COLO668 (cell line): ENCODE measurements at regions not wholly inside any gene's neighbourhood (a gene's known extent, or its start where the extent isn't known, plus 50 kb on each side); places are given as distances from the start of the nearest gene placed in this dataset.

Source experiments
- DNase-seq: peaks from one replicate; lab custom pipeline; 2025; ENCODE audit not compliant: unreplicated experiment; lab: John Stamatoyannopoulos, UW

GRCh38 chr5:6274846-6275543 is 103.4 kb downstream of the MED10 start:
- no peak for DNase-seq

GRCh38 chr5:6273749-6274148 is 104.6 kb downstream of the MED10 start:
- DNase-seq: no peak

- DNase-seq: no peak
Observed at GRCh38 chr5:6273090-6273735, 105.1 kb downstream of the MED10 start.

DNA sequence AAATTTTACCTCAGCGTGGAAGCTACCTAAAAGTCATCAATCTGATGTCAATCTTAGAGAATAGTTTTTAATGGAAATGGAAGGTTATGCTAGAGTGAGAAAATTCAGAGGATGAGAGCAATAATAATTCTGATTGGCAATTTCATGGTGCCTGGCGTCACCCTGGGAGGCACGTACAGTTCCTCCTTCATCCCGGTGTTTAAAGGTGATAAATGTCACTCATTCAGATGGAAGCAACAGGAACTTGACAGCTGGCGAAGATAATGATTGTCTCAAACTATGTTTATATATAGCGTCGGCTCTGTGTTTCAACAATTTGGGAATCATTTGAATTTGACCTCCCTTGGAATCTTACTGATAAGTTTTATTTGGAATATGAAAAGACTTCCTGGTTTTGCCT is 108.4 kb downstream of the MED10 start:
- no peak for DNase-seq

GRCh38 chr5:6266671-6267197 is 111.6 kb downstream of the MED10 start:
- no peak for DNase-seq

GRCh38 chr5:6264394-6264793 is 114.0 kb downstream of the MED10 start:
- DNase-seq: no peak

DNA sequence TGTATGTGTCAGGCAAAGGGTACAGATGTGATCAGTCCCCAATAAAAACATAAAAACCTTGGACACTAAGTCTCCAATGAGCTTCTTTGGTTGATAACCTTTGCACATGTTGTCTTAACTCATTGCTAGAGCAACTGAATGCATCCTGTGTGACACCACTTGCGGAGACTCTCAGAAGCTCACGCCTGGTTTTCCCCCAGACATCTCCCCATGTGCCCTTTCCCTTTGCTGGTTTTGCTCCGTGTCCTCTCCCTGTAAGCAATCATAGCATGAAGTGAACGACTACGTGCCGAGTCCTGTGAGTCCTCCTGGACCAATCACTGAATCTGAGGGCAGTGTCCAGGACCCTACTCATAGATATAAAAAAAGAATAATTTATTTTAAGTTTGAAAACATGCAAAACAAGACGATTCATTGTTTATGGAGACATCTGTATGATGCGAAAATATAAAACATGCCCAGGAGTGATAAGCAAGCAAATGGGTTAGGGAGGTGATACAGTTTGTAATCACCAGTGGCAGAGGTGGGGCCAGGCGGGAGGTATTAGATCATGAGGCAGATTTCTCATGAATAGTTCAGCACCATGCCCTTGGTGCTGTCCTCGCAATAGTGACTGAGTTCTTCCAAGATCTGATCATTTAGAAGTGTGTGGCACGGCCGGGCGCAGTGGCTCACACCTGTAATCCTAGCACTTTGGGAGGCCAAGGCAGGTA is 115.5 kb downstream of the MED10 start:
- no peak for DNase-seq

DNA sequence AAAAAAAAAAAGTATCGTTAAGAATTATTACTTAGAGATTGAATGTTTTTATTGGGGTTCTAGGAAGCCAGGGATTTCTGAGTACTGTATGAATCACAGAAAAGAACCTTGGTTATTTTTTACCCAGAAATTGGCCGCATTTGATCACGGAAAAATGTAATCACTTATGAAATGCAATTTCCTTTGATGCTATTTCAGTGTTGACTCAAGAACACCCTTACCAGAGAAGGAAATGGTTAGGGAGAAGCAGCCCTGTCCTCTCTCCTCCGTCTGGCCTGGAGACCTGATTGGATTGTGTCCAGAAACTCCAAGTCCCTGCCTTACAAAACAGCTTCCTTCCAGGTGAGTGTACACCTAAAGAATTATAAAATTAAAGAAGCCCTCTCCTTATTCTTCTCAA is 116.7 kb downstream of the MED10 start:
- DNase-seq: no peak

DNA sequence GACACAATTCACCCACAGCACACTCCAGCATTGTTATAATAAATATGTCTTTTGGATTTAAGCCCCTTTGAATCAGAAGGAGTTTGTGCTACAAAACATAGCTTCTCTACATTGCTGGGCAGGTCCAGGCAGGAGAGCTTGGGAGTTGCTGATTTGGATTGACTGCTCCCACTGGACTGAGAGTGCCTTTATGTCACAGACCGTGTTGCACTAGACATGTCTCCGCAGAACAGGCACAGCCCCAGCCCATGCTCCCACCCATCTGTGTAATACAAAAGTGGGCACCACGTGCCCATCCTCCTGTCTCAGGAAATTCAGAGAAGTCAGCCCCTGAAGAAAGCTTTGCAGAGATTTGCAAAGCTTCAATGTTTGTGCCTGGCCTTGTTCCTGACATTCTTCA is 117.1 kb downstream of the MED10 start:
- DNase-seq: no peak

GRCh38 chr5:6260846-6261245 is 117.5 kb downstream of the MED10 start:
- no peak for DNase-seq

GRCh38 chr5:6256901-6257300 is 121.4 kb downstream of the MED10 start:
- DNase-seq: no peak

- DNase-seq: no peak
Observed at GRCh38 chr5:6255956-6256355, 122.4 kb downstream of the MED10 start.

- DNase-seq: no peak
Observed at GRCh38 chr5:6253846-6254245, 124.5 kb downstream of the MED10 start.

- no peak for DNase-seq
Observed at GRCh38 chr5:6253281-6253680, 125.1 kb downstream of the MED10 start.

GRCh38 chr5:6252581-6252980 is 125.8 kb downstream of the MED10 start:
- no peak for DNase-seq

DNA sequence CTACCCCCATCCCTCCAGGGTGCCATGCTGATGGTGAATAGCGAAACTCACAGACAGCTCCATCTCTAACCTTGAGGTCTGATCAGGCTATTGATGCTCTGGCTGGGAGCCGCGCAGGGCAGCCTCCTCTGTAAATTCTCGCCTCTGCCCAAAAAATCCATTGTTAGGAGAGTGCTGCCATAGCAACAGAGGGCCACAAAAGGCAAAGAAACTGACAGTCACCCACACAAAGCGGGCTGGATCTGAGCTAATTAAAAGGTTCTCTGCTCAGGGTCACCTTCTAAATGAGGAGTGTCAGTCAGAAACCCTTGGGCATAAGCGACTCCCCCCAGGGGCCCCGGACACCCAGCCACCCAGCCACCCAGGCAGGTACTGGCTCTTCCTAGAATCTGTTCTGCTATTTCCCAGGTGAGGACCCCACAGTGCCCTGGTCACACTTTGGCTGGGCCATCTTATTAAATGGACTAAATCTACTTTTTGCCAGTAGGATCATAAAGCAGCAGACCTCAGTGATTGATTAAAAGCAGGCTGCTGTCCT is 126.7 kb downstream of the MED10 start:
- no peak for DNase-seq

DNA sequence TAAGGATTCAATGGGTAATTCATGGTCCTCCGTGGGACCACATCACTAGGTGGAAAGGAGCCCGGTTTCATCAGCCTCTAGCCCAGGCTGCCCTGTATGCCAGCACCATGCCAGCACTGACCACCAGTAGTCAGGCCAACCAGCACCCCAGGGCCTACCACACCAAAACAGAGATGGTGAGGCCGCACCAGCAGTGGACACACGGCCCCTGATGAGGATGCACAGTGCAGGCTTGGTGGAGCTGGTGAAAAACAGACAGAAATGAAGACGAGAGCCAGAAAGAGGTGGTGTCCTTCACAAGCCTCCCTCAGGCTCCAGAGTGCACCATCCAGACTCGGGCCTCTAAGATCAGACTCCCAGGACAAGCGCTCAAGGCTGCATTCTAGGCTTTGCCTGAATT is 128.2 kb downstream of the MED10 start:
- DNase-seq: no peak

- no peak for DNase-seq
Observed at GRCh38 chr5:6248132-6248531, 130.2 kb downstream of the MED10 start.

DNA sequence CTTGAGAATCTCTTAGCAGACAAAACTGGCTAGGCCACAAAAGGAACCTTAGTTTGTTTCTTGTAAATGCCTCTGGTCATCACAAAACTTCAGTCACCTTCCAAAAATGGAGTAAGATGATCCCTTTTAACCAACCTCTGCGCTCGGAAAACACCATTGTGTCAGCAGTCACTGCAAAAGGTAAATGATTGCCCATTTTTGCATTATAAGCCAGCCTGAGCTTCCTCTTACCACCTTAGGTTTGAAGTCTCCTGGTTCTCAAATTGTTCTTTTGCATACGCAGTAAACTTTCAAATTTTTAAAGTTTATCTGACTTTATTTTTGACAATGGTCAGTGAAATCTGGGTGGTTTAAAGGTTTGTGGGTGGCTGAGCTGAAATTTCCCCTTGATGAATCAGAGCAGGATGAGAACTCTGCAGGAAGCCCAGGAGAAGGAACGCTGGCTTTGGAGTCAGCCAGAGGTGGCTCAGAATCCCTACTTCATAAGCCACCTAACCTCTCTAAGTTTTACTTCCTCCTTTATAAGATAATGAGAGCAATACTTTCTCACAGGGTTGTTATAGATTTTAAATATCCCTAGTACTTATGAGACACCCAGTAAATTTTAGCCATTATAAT is 131.4 kb downstream of the MED10 start:
- no peak for DNase-seq

- no peak for DNase-seq
Observed at GRCh38 chr5:6244339-6244714, 134.0 kb downstream of the MED10 start.

DNA sequence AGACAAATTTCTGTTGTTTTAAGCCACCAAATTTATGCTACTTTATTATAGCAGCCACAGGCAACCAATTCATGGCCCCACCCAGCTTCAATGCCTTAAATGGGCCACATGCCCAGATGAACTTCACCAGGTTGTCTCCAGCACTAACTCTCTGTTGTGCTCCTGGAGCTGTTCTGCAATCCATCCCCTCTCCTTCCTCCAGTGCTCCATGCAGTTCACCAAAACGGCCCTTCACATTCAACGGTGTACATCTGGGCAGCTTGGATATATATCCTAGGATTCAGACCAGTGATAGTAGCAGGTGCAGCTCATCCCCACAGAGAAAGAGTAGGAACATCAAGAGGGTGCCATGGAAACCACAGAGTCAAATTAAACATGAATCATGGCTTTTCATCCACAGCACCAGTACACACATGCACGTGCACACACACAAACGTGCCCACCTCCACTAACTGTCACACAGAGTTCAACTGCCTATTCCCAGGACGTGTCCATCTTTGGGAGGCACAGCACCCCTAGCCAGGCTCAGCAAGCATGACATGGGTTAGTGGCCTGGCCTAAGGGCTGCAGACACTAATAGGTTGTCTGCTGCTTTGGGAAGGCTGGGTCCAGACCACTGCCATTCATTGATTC is 134.5 kb downstream of the MED10 start:
- DNase-seq: no peak
